H1 (cell line): ENCODE measurements at regions not wholly inside any gene's neighbourhood (a gene's known extent, or its start where the extent isn't known, plus 50 kb on each side); places are given as distances from the start of the nearest gene placed in this dataset.

Experiments used
- CTCF ChIA-PET: fragments of 300-600 bp; sonication (Branson Sonifier 250); formaldehyde crosslinking; loops from one replicate; lab custom pipeline; 2021; ENCODE audit not compliant: partially characterized antibody; lab: Charles Lee
- POLR2A ChIA-PET: fragments of 300-600 bp; sonication (Branson Sonifier 250); formaldehyde crosslinking; loops from one replicate; lab custom pipeline; 2021; ENCODE audit warnings: inconsistent platforms; ENCODE audit not compliant: partially characterized antibody; lab: Charles Lee
- DNase-seq, 2 experiments: peaks; one replicate each; pipeline versions ENCODE4 v3.0.0 to v3.0.0-alpha.2; 2010 to 2022; ENCODE audit warnings: low spot score in 2 of 2, low read depth in 1 of 2, mixed read lengths in 1 of 2
- FAIRE-seq: peaks from 2 replicates; lab custom pipeline; 2011; peaks lifted over from hg19 to GRCh38; lab: Jason Lieb, UNC
- H2AFZ ChIP-seq: 2 replicates; pipeline ENCODE4 v1.8.1; 2012; ENCODE audit warnings: low read length, inconsistent platforms
- H2AK5ac ChIP-seq: 2 replicates; pipeline ENCODE4 v1.6.1; 2013; ENCODE audit warnings: low read depth, low read length
- H2BK120ac ChIP-seq: replicated peaks from 2 replicates; pipeline ENCODE3; 2013; ENCODE audit warnings: low read depth, low read length, inconsistent platforms
- H2BK12ac ChIP-seq: 2 replicates; pipeline ENCODE4 v1.6.1; 2013; ENCODE audit warnings: low read depth, low read length
- H2BK15ac ChIP-seq: 2 replicates; pipeline ENCODE4 v1.6.1; 2013; ENCODE audit warnings: low read length
- H2BK20ac ChIP-seq: 2 replicates; pipeline ENCODE4 v1.6.1; 2013; ENCODE audit warnings: low read length
- H2BK5ac ChIP-seq: 2 replicates; pipeline ENCODE4 v1.6.1; 2013; ENCODE audit warnings: low read depth, low read length
- H3K14ac ChIP-seq: 2 replicates; pipeline ENCODE4 v1.6.1; 2013; ENCODE audit warnings: inconsistent platforms; ENCODE audit not compliant: insufficient read length
- H3K18ac ChIP-seq: 2 replicates; pipeline ENCODE4 v1.6.1; 2013; ENCODE audit warnings: low read length; ENCODE audit errors: extremely low read depth
- H3K23ac ChIP-seq: 2 replicates; pipeline ENCODE4 v1.6.1; 2013; ENCODE audit warnings: inconsistent platforms; ENCODE audit not compliant: insufficient read length
- H3K23me2 ChIP-seq: 2 replicates; pipeline ENCODE4 v1.6.1; 2013; ENCODE audit warnings: low read depth, low read length
- H3K27ac ChIP-seq: 2 replicates; pipeline ENCODE4 v1.6.1; 2011; ENCODE audit warnings: low read depth, low read length, inconsistent platforms
- H3K27me3 ChIP-seq, 4 experiments: replicated peaks in 1 of 4; 1 replicate in 1 of 4; 2 replicates in 3 of 4; pipeline versions ENCODE4 v1.6.1 to v1.8.1; 2011 to 2013; ENCODE audit warnings: low read length in 3 of 4, mild to moderate bottlenecking in 3 of 4, inconsistent platforms in 2 of 4, mixed read lengths in 2 of 4, moderate library complexity in 1 of 4; ENCODE audit not compliant: control insufficient read depth in 3 of 4, insufficient read depth in 3 of 4; ENCODE audit errors: extremely low read depth in 1 of 4
- H3K36me3 ChIP-seq, 4 experiments: 2 replicates each; pipeline versions ENCODE4 v1.6.1 to v1.8.1; 2011 to 2013; ENCODE audit warnings: mild to moderate bottlenecking in 4 of 4, low read length in 3 of 4, moderate library complexity in 2 of 4, control low read depth in 1 of 4, inconsistent platforms in 1 of 4; ENCODE audit not compliant: insufficient read depth in 4 of 4, control insufficient read depth in 2 of 4
- H3K4ac ChIP-seq: replicated peaks from 2 replicates; pipeline ENCODE3; 2013; ENCODE audit warnings: low read length, low read depth, mixed read lengths, inconsistent platforms; ENCODE audit not compliant: insufficient read length
- H3K4me1 ChIP-seq, 4 experiments: replicated peaks in 1 of 4; 1 replicate in 1 of 4; 2 replicates in 3 of 4; pipeline versions ENCODE4 v1.6.1 to v1.8.1; 2011 to 2013; ENCODE audit warnings: low read length in 3 of 4, inconsistent platforms in 2 of 4, mixed read lengths in 1 of 4; ENCODE audit not compliant: insufficient read depth in 4 of 4, control insufficient read depth in 3 of 4
- H3K4me2 ChIP-seq, 2 experiments: 2 replicates each; pipeline versions ENCODE4 v1.6.1 to v1.8.1; 2011 to 2013; ENCODE audit warnings: low read depth in 2 of 2, low read length in 2 of 2, control low read depth in 1 of 2, inconsistent platforms in 1 of 2, mild to moderate bottlenecking in 1 of 2; ENCODE audit not compliant: insufficient read depth in 1 of 2
- H3K4me3 ChIP-seq, 4 experiments: fragments of 200-600, 300-600 bp in 1 of 4; sonication (generic), shearing (Covaris generic), sonication (Bioruptor Twin) in 1 of 4; 2 replicates each; pipeline versions ENCODE4 v1.5.1 to v1.8.1; 2011 to 2016; ENCODE audit warnings: low read length in 4 of 4, low read depth in 3 of 4, control low read depth in 2 of 4, inconsistent platforms in 2 of 4, mild to moderate bottlenecking in 2 of 4, mixed read lengths in 1 of 4, moderate library complexity in 1 of 4; ENCODE audit not compliant: insufficient read depth in 2 of 4; ENCODE audit errors: extremely low read depth in 1 of 4
- H3K56ac ChIP-seq: replicated peaks from 2 replicates; pipeline ENCODE3; 2013; ENCODE audit warnings: low read depth, mild to moderate bottlenecking, mixed read lengths, low read length, inconsistent platforms; ENCODE audit not compliant: insufficient read length
- H3K79me1 ChIP-seq: 2 replicates; pipeline ENCODE4 v1.6.1; 2013; ENCODE audit warnings: low read depth, low read length, control low read depth
- H3K79me2 ChIP-seq, 2 experiments: 2 replicates each; pipeline versions ENCODE4 v1.6.1 to v1.8.1; 2012 to 2013; ENCODE audit warnings: low read length in 2 of 2, mild to moderate bottlenecking in 2 of 2, inconsistent platforms in 1 of 2; ENCODE audit not compliant: insufficient read depth in 2 of 2, control insufficient read depth in 1 of 2
- H3K9ac ChIP-seq, 4 experiments: replicated peaks in 1 of 4; 1 replicate in 1 of 4; 2 replicates in 3 of 4; pipeline versions ENCODE4 v1.6.1 to v1.8.1; 2011 to 2013; ENCODE audit warnings: low read depth in 3 of 4, low read length in 3 of 4, control low read depth in 2 of 4, mild to moderate bottlenecking in 2 of 4, moderate library complexity in 2 of 4, inconsistent platforms in 1 of 4; ENCODE audit errors: extremely low read depth in 1 of 4
- H3K9me3 ChIP-seq, 2 experiments: 2 replicates each; pipeline versions ENCODE4 v1.6.1 to v1.8.1; 2012 to 2013; ENCODE audit warnings: mild to moderate bottlenecking in 2 of 2, moderate library complexity in 2 of 2, control low read depth in 1 of 2, inconsistent platforms in 1 of 2, low read depth in 1 of 2, low read length in 1 of 2, mixed read lengths in 1 of 2; ENCODE audit not compliant: insufficient read depth in 2 of 2
- H4K20me1 ChIP-seq, 2 experiments: replicated peaks in 1 of 2; 2 replicates each; pipeline versions ENCODE3 to v1.8.1; 2011 to 2013; ENCODE audit warnings: inconsistent platforms in 2 of 2, low read length in 2 of 2, mild to moderate bottlenecking in 1 of 2; ENCODE audit not compliant: insufficient read depth in 2 of 2, control insufficient read depth in 1 of 2
- H4K5ac ChIP-seq: 2 replicates; pipeline ENCODE4 v1.6.1; 2013; ENCODE audit warnings: low read length, low read depth, mixed read lengths, inconsistent platforms; ENCODE audit not compliant: insufficient read length
- H4K8ac ChIP-seq: 2 replicates; pipeline ENCODE4 v1.8.0; 2013; ENCODE audit warnings: mild to moderate bottlenecking, moderate library complexity, low read length, inconsistent platforms; ENCODE audit not compliant: insufficient read depth; ENCODE audit errors: extremely low read depth
- H4K91ac ChIP-seq: replicated peaks from 2 replicates; pipeline ENCODE3; 2013; ENCODE audit warnings: low read length, mixed read lengths, inconsistent platforms; ENCODE audit not compliant: insufficient read length
- CBX5 ChIP-seq: fragments of 300-800, 300-1000 bp; sonication (generic); IDR thresholded peaks from 2 replicates; pipeline ENCODE4 v1.7.1; 2016; ENCODE audit warnings: antibody characterized with exemption, low read length, low read depth
- RAD21 ChIP-seq, 2 experiments: IDR thresholded peaks in 1 of 2; conservative IDR thresholded peaks in 1 of 2; 2 replicates each; pipeline ENCODE4 v1.6.1; 2011; ENCODE audit warnings: low read depth in 2 of 2, low read length in 2 of 2, improper control_type of control experiment in 1 of 2, inconsistent platforms in 1 of 2, mild to moderate bottlenecking in 1 of 2, moderate library complexity in 1 of 2
- RFX5 ChIP-seq: IDR thresholded peaks from 2 replicates; pipeline ENCODE4 v1.6.1; 2011; ENCODE audit warnings: low read depth, low read length, improper control_type of control experiment, borderline replicate concordance
- SIX5 ChIP-seq: IDR thresholded peaks from 2 replicates; pipeline ENCODE4 v1.6.1; 2011; ENCODE audit warnings: mild to moderate bottlenecking, low read depth, low read length
- TAF1 ChIP-seq: IDR thresholded peaks from 2 replicates; pipeline ENCODE4 v1.6.1; 2011; ENCODE audit warnings: mild to moderate bottlenecking, low read depth, low read length
- YY1 ChIP-seq: IDR thresholded peaks from 2 replicates; pipeline ENCODE4 v1.6.1; 2011; ENCODE audit warnings: low read depth, mild to moderate bottlenecking, low read length
- ZNF274 ChIP-seq: IDR thresholded peaks from 2 replicates; pipeline ENCODE4 v1.7.0; 2012; ENCODE audit warnings: low read length, borderline replicate concordance; ENCODE audit errors: extremely low read depth
- TF ChIP-seq, protein P1 (sequence below): IDR thresholded peaks from 2 replicates; pipeline ENCODE4 v1.6.1; 2011; ENCODE audit warnings: low read depth, mild to moderate bottlenecking, low read length; ENCODE audit not compliant: insufficient read depth
- TF ChIP-seq, protein P2 (sequence below): IDR thresholded peaks from 2 replicates; pipeline ENCODE4 v1.6.1; 2011; ENCODE audit warnings: low read length, improper control_type of control experiment

DNA sequence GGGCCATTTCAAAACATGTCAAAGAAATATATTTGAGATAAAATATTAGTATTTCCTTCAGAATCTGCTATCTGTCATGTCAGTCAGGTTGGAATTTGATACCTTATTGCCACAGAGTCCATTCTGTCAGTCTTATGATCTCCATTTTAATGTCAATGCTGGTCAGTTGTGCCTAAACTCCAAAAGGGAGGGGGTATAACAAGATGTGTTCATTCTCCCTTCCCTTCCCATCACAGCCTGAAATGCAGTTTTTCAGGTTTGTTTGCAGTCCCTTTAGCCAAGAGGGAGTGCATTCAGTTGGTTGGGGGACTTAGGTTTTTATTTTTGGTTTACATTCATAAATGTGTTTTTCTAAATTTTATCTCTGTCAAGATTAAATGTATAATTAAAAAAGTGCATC, 59.8 kb upstream of the INHBA start:
- peaks cover 0 to 1% (median 0%) of the 10 kb centered on the region in 4 experiments; a peak in 1 of 7 replicates for H3K27me3 ChIP-seq
- CTCF ChIA-PET: no interaction called here
- no peak overlapping the region for H2BK12ac ChIP-seq
- no peak for FAIRE-seq
- H3K4me2 ChIP-seq: no peak overlapping the region
- H3K36me3 ChIP-seq: no peaks in the 10 kb centered on the region; a peak in 1 of 8 replicates
- H3K4me3 ChIP-seq: no peak overlapping the region
- no peak for DNase-seq
- no peak overlapping the region for H2BK5ac ChIP-seq
- H3K79me1 ChIP-seq: no peaks in the 10 kb centered on the region
- no peaks in the 10 kb centered on the region for H4K20me1 ChIP-seq
- no peak overlapping the region for H2BK20ac ChIP-seq
- no peak overlapping the region for H2BK15ac ChIP-seq
- no peak overlapping the region for H2AFZ ChIP-seq
- no peak overlapping the region for H4K91ac ChIP-seq
- no peak overlapping the region for H3K18ac ChIP-seq
- H3K14ac ChIP-seq: no peak overlapping the region
- no peak overlapping the region for H2BK120ac ChIP-seq
- TF ChIP-seq, protein P1, sequence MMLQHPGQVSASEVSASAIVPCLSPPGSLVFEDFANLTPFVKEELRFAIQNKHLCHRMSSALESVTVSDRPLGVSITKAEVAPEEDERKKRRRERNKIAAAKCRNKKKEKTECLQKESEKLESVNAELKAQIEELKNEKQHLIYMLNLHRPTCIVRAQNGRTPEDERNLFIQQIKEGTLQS: no peak
- TF ChIP-seq ZNF274: no peak
- TF ChIP-seq, protein P2, sequence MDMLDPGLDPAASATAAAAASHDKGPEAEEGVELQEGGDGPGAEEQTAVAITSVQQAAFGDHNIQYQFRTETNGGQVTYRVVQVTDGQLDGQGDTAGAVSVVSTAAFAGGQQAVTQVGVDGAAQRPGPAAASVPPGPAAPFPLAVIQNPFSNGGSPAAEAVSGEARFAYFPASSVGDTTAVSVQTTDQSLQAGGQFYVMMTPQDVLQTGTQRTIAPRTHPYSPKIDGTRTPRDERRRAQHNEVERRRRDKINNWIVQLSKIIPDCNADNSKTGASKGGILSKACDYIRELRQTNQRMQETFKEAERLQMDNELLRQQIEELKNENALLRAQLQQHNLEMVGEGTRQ: no peak
- no peak for TF ChIP-seq RAD21 (IDR thresholded peaks at IDR 0.05 in 1 of 2, conservative IDR thresholded peaks at IDR 0.05 in 1 of 2; ENCODE audit: low read depth in 2 of 2, low read length in 2 of 2)
- no peak for TF ChIP-seq YY1
- TF ChIP-seq TAF1: no peak
- TF ChIP-seq CBX5: no peak
- TF ChIP-seq SIX5: no peak
- TF ChIP-seq RFX5: no peak
- TF ChIP-seq, all 59 proteins: peak for 0
- POLR2A ChIA-PET: no interaction called here
- no peak overlapping the region for H3K23ac ChIP-seq
- H3K79me2 ChIP-seq: no peaks in the 10 kb centered on the region
- H4K8ac ChIP-seq: no peak overlapping the region
- H2AK5ac ChIP-seq: no peak overlapping the region
- no peak overlapping the region for H3K4ac ChIP-seq
- no peak overlapping the region for H3K9ac ChIP-seq
- H4K5ac ChIP-seq: no peak overlapping the region
- H3K9me3 ChIP-seq: peaks cover 6 to 7% of the 10 kb centered on the region in 2 experiments
- no peaks in the 10 kb centered on the region for H3K23me2 ChIP-seq
- no peak overlapping the region for H3K56ac ChIP-seq
- H3K4me1 ChIP-seq: 0 out of 7 replicates have a peak, but pooled peaks cover 0 to 2% (median 0%) of the 10 kb centered on the region in 4 experiments
- no peak overlapping the region for H3K27ac ChIP-seq
